Testis (tissue), 2 donors: ENCODE measurements at regions not wholly inside any gene's neighbourhood (a gene's known extent, or its start where the extent isn't known, plus 50 kb on each side); places are given as distances from the start of the nearest gene placed in this dataset.

Experiments used
- CTCF ChIP-seq, 3 experiments: fragments of 450-650 bp in 2 of 3; fragments of 200-600 bp in 1 of 3; sonication (generic) in 1 of 3; IDR thresholded peaks; one replicate each; pipeline ENCODE4 v1.5.1; 2016 to 2019; ENCODE audit warnings: antibody characterized with exemption in 3 of 3, mild to moderate bottlenecking in 2 of 3, moderate library complexity in 1 of 3
- POLR2A ChIP-seq: fragments of 450-650 bp; IDR thresholded peaks from one replicate; pipeline ENCODE4 v1.6.1; 2017; ENCODE audit warnings: antibody characterized with exemption, mild to moderate bottlenecking, moderate library complexity

- TF ChIP-seq CTCF (IDR thresholded peaks at IDR 0.05) (no peak), POLR2A (no peak)
Measured at GRCh38 chr5:42013561-42013960, 88.5 kb downstream of the FBXO4 start.
